MM.1S (cell line): ENCODE measurements at regions not wholly inside any gene's neighbourhood (a gene's known extent, or its start where the extent isn't known, plus 50 kb on each side); places are given as distances from the start of the nearest gene placed in this dataset.

Experiments
- CTCF ChIP-seq: fragments of 300-600 bp; sonication (generic); IDR thresholded peaks from 2 replicates; pipeline ENCODE4 v1.5.1; 2016; ENCODE audit warnings: antibody characterized with exemption, low read length, mixed read lengths
- EZH2 ChIP-seq: fragments of 300-600 bp; sonication (generic); optimal IDR thresholded peaks from 2 replicates; pipeline ENCODE3; 2017; ENCODE audit warnings: low read depth, mild to moderate bottlenecking, antibody characterized with exemption, low read length, mixed read lengths
- EZH2phosphoT487 ChIP-seq: fragments of 300-600 bp; sonication (generic); IDR thresholded peaks from 2 replicates; pipeline ENCODE4 v1.6.1; 2018; ENCODE audit warnings: antibody characterized with exemption, low read length

- TF ChIP-seq CTCF (no peak), EZH2phosphoT487 (no peak), EZH2 (no peak)
Observed at GRCh38 chr7:156423876-156424275, 216.7 kb upstream of the RNF32 start.
